Gastroesophageal sphincter (tissue), 3 donors: ENCODE measurements at regions not wholly inside any gene's neighbourhood (a gene's known extent, or its start where the extent isn't known, plus 50 kb on each side); places are given as distances from the start of the nearest gene placed in this dataset.

Experiments
- EP300 ChIP-seq: sonication (generic); formaldehyde crosslinking; IDR thresholded peaks from one replicate; pipeline ENCODE4 v1.6.1; 2017; ENCODE audit warnings: antibody characterized with exemption, mild to moderate bottlenecking
- POLR2AphosphoS5 ChIP-seq: sonication (generic); formaldehyde crosslinking; IDR thresholded peaks from one replicate; pipeline ENCODE4 v1.6.1; 2017; ENCODE audit warnings: antibody characterized with exemption
- TF ChIP-seq, protein P1 (sequence below), 4 experiments: fragments of 200-600 bp in 2 of 4; fragments of 450-650 bp in 2 of 4; sonication (generic) in 1 of 4; IDR thresholded peaks; one replicate each; pipeline ENCODE4 v1.5.1; 2017 to 2019; ENCODE audit warnings: antibody characterized with exemption in 4 of 4, mild to moderate bottlenecking in 2 of 4, moderate library complexity in 2 of 4

GRCh38 chr16:60905811-60906210 is 1130.4 kb downstream of the CDH8 start:
- TF ChIP-seq, protein P1, sequence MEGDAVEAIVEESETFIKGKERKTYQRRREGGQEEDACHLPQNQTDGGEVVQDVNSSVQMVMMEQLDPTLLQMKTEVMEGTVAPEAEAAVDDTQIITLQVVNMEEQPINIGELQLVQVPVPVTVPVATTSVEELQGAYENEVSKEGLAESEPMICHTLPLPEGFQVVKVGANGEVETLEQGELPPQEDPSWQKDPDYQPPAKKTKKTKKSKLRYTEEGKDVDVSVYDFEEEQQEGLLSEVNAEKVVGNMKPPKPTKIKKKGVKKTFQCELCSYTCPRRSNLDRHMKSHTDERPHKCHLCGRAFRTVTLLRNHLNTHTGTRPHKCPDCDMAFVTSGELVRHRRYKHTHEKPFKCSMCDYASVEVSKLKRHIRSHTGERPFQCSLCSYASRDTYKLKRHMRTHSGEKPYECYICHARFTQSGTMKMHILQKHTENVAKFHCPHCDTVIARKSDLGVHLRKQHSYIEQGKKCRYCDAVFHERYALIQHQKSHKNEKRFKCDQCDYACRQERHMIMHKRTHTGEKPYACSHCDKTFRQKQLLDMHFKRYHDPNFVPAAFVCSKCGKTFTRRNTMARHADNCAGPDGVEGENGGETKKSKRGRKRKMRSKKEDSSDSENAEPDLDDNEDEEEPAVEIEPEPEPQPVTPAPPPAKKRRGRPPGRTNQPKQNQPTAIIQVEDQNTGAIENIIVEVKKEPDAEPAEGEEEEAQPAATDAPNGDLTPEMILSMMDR (IDR thresholded peaks at IDR 0.05), result no peak
- TF ChIP-seq EP300 (no peak), POLR2AphosphoS5 (no peak)
